ENCODE measurements at regions not wholly inside any gene's neighbourhood (a gene's known extent, or its start where the extent isn't known, plus 50 kb on each side); places are given as distances from the start of the nearest gene placed in this dataset.

DNA sequence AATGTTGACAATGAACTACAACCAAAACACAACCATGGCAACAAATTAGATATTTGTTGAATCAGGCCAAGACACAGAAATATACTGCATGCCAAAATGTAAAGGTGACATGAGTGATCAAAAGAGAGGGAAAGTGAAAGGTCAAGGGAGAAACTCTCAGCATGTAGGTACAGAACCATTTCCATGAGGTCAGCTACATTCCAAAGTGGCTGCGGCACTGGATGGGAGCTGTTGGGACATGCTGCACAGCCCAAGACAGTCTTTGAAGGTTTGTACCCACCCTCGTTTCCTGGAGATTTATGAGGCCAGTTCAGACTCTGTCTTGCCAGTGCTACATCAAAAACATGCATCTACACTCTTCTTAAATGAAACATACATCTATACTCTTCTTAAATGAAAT, 579.9 kb downstream of the BMP2 start:
- no peaks in the 10 kb centered on the region for H3K36me3 Mint-ChIP-seq (ENCODE audit: low read depth)
- no peaks in the 10 kb centered on the region for H3K36me3 ChIP-seq (ENCODE audit: insufficient read depth)
- no peaks in the 10 kb centered on the region for H3K4me1 Mint-ChIP-seq
- TF ChIP-seq REST (IDR thresholded peaks at IDR 0.05; ENCODE audit: unreplicated experiment): no peak
- TF ChIP-seq JUNB (IDR thresholded peaks at IDR 0.05; ENCODE audit: unreplicated experiment): no peak
- no peak for DNase-seq (ENCODE audit: low spot score)
- no peak overlapping the region for H3K27ac ChIP-seq (ENCODE audit: low read depth)
- H2AFZ ChIP-seq: peak overlapping the region; percentile 3; the same call in 1 of the 2 replicates
- H3K9me3 Mint-ChIP-seq: no peaks in the 10 kb centered on the region
- H3K9me2 ChIP-seq (ENCODE audit: insufficient read depth): no peaks in the 10 kb centered on the region
- no peaks in the 10 kb centered on the region for H4K20me1 ChIP-seq (replicated peaks; ENCODE audit: insufficient read depth)
- no peaks in the 10 kb centered on the region for H3K79me2 ChIP-seq (replicated peaks; ENCODE audit: insufficient read depth)
- H3K4me3 Mint-ChIP-seq: no peak overlapping the region
- H3K4me2 ChIP-seq: no peak overlapping the region
- H3K27me3 ChIP-seq (ENCODE audit: insufficient read depth): no peaks in the 10 kb centered on the region
- no peak overlapping the region for H3K27ac Mint-ChIP-seq
- no peak for ATAC-seq
- H3F3A ChIP-seq (replicated peaks; ENCODE audit: low read depth): no peaks in the 10 kb centered on the region
- no peak overlapping the region for H3K4me3 ChIP-seq
- no peaks in the 10 kb centered on the region for H3K4me1 ChIP-seq (ENCODE audit: insufficient read depth)
- H3K27me3 Mint-ChIP-seq (ENCODE audit: insufficient read depth, low read depth, poor library complexity): no peaks in the 10 kb centered on the region

GRCh38 chr20:7348253-7348652, 580.8 kb downstream of the BMP2 start:
- Mint-ChIP-seq H3K4me1 (no peaks in the 10 kb centered on the region), H3K27ac (no peak overlapping the region), H3K4me3 (no peak overlapping the region), H3K9me3 (no peaks in the 10 kb centered on the region), H3K27me3 (ENCODE audit: insufficient read depth, low read depth, poor library complexity) (no peaks in the 10 kb centered on the region), H3K36me3 (ENCODE audit: low read depth) (no peaks in the 10 kb centered on the region)
- DNase-seq (ENCODE audit: low spot score) (no peak), ATAC-seq (no peak)
- Histone ChIP-seq H3K36me3 (ENCODE audit: insufficient read depth) (no peaks in the 10 kb centered on the region), H3K27ac (ENCODE audit: low read depth) (no peak overlapping the region), H3K4me2 (no peak overlapping the region), H3K9me2 (ENCODE audit: insufficient read depth) (no peaks in the 10 kb centered on the region), H3K79me2 (replicated peaks; ENCODE audit: insufficient read depth) (no peaks in the 10 kb centered on the region), H2AFZ (no peak overlapping the region), H3K27me3 (ENCODE audit: insufficient read depth) (no peaks in the 10 kb centered on the region), H3F3A (replicated peaks; ENCODE audit: low read depth) (no peaks in the 10 kb centered on the region), H4K20me1 (replicated peaks; ENCODE audit: insufficient read depth) (no peaks in the 10 kb centered on the region), H3K4me1 (ENCODE audit: insufficient read depth) (no peaks in the 10 kb centered on the region), H3K4me3 (no peak overlapping the region)
- TF ChIP-seq CTCF (conservative IDR thresholded peaks at IDR 0.05; ENCODE audit: low read depth in 2 of 2) (no peak), ZNF114 (CRISPR knock-in tag; IDR thresholded peaks at IDR 0.05) (no peak), JUNB (IDR thresholded peaks at IDR 0.05; ENCODE audit: unreplicated experiment) (no peak), NANOG (IDR thresholded peaks at IDR 0.05; ENCODE audit: borderline replicate concordance) (no peak), EZH2 (IDR thresholded peaks at IDR 0.05; ENCODE audit: low read depth, unreplicated experiment) (no peak), CREB1 (CRISPR knock-in tag; IDR thresholded peaks at IDR 0.05; ENCODE audit: low read depth) (no peak), ZNF331 (CRISPR knock-in tag; IDR thresholded peaks at IDR 0.05; ENCODE audit: low read depth) (no peak), STAT1 (IDR thresholded peaks at IDR 0.05; ENCODE audit: unreplicated experiment) (no peak), REST (IDR thresholded peaks at IDR 0.05; ENCODE audit: unreplicated experiment) (no peak), POLR2AphosphoS5 (IDR thresholded peaks at IDR 0.05; ENCODE audit: low read depth) (no peak), EZH2phosphoT487 (IDR thresholded peaks at IDR 0.05; ENCODE audit: unreplicated experiment) (no peak)
- TF ChIP-seq, protein P1, sequence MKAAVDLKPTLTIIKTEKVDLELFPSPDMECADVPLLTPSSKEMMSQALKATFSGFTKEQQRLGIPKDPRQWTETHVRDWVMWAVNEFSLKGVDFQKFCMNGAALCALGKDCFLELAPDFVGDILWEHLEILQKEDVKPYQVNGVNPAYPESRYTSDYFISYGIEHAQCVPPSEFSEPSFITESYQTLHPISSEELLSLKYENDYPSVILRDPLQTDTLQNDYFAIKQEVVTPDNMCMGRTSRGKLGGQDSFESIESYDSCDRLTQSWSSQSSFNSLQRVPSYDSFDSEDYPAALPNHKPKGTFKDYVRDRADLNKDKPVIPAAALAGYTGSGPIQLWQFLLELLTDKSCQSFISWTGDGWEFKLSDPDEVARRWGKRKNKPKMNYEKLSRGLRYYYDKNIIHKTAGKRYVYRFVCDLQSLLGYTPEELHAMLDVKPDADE (IDR thresholded peaks at IDR 0.05): no peak

All from GM23338 (cell line).